ENCODE measurements at regions not wholly inside any gene's neighbourhood (a gene's known extent, or its start where the extent isn't known, plus 50 kb on each side); places are given as distances from the start of the nearest gene placed in this dataset.
A peak's percentile ranks its signal among the peaks of the same experiment; 100 is the strongest.

GRCh38 chr5:122721127-122721526 lies 53.8 kb upstream of the SNX2 start:
- no peak for DNase-seq (ENCODE audit: low spot score)

GRCh38 chr5:122722341-122722740 lies 52.5 kb upstream of the SNX2 start:
- no peak for DNase-seq (ENCODE audit: low spot score)

DNA sequence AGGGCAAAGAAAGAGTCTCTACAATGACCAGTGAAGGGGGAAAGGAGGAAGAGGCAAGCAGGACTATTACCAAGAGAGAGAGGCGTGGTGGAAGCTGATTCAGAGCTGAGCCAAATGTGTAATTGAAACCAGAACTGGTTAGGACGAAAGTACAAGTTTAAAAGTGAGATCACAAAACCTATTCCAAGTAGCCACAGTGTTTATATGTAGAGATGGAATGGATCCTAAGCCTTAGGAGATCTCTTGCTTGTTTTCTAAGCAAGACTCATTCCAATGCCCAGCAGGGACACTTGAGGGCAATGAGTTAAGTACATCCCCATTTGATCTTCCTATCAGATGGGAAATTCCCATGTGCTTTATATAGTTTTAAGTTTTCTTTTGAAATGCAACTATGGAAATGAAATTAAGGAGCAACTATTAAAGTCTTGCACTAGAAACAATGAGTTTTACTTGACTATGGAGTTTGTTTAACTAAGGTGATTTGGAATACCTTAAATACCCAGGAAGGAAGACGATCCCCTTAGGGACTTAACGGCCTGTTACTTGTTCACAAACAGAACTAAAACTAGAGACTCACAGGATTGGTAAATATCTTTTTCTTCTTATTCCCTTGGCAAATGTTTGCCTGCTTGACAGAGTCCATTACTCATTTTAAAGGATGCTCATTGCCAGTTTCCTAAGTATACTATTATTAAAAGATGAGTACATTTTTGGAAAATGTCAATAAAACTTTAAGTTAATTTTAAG lies 51.1 kb upstream of the SNX2 start:
- DNase-seq (ENCODE audit: low spot score), result peak; percentile 73
